D721Med (cell line): ENCODE measurements at regions not wholly inside any gene's neighbourhood (a gene's known extent, or its start where the extent isn't known, plus 50 kb on each side); places are given as distances from the start of the nearest gene placed in this dataset.

Source experiments
- DNase-seq: peaks from one replicate; pipeline ENCODE4 v3.0.0; 2011; ENCODE audit warnings: low spot score; ENCODE audit not compliant: insufficient read length
- FAIRE-seq: peaks from 2 replicates; lab custom pipeline; 2011; peaks lifted over from hg19 to GRCh38; lab: Jason Lieb, UNC
- CTCF ChIP-seq: IDR thresholded peaks from 2 replicates; pipeline ENCODE4 v1.5.1; 2012; ENCODE audit warnings: mild to moderate bottlenecking, control low read depth; ENCODE audit not compliant: insufficient read depth; ENCODE audit errors: missing control alignments

DNA sequence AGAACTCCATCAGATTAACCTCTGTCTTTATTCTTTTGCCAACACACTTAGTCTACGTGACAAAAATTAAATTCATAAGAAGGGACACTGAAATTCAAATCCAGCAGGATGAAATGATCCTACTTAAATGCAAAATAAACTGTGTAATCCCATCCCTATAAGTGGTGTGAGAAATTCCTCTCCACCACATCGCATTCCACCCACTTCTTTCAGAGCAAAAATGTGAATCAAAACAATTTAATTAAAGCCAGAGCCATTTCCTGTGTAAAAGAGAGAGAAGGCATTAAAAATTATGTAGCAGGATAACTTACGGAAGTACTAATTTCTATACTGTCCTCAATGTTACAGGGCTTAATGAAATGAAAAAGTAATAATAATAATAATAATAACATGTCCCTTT, 844.3 kb downstream of the GALC start:
- FAIRE-seq = no peak
- no peak for TF ChIP-seq CTCF
- no peak for DNase-seq

GRCh38 chr14:87142551-87143211, 850.3 kb downstream of the GALC start:
- no peak for DNase-seq
- no peak for FAIRE-seq
- TF ChIP-seq CTCF = no peak

GRCh38 chr14:87141801-87142200, 851.2 kb downstream of the GALC start:
- FAIRE-seq (no peak), DNase-seq (no peak)
- no peak for TF ChIP-seq CTCF

DNA sequence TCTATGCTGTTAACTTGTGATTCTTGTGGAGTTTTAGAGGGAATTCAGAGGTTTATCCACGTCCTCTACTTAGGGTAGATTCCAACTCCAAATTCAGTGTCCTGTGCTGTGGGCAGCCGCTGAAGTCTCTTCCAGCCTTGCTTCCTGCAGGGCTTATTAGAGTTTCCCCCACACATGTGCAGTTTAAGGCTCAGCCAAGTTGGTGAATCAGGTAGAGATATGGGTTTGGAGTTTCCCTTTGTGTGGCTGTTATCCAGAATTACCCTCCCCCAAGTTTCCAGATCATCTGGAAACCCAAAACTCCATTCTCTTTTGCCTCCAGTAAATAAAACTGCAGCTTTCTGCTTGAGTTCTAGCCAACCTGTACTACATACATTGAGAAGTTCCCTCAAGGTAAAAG, 853.7 kb downstream of the GALC start:
- no peak for FAIRE-seq
- DNase-seq = no peak
- no peak for TF ChIP-seq CTCF

DNA sequence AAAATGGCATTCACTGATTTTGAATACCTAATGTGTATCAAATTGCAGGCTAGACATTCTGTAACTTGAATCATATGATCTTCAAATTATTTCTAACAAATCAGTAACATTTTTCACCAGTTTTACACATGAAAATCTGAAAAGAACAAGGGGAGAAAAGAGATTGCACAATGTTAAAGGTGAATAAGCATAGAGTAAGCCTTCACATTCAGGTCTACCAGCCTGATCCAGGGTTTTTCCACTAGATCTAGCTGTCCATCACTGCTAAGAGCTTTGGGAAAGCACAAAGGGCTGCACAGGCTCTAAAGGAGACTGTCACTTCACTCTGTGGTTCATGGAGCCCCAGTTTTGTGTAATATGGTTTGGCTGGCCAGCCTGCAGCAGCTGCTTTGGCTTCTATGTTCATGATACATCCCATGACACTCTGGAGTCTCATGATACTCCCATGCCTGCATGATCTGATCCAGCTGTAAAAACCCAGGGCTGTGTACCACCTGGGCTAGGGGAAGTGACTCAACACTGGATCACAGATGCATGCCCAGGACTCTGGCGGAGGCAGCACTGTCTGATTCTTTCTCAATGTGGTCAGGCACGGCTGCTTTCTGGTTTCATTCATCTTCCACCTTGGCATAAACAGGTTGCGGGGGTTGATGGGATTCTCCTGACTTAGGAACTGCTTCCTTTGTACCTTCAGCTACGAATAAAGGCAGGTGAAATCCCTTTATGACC, 859.7 kb downstream of the GALC start:
- DNase-seq = no peak
- no peak for FAIRE-seq
- no peak for TF ChIP-seq CTCF

GRCh38 chr14:87131879-87132278, 861.1 kb downstream of the GALC start:
- TF ChIP-seq CTCF = no peak
- FAIRE-seq (no peak), DNase-seq (no peak)

DNA sequence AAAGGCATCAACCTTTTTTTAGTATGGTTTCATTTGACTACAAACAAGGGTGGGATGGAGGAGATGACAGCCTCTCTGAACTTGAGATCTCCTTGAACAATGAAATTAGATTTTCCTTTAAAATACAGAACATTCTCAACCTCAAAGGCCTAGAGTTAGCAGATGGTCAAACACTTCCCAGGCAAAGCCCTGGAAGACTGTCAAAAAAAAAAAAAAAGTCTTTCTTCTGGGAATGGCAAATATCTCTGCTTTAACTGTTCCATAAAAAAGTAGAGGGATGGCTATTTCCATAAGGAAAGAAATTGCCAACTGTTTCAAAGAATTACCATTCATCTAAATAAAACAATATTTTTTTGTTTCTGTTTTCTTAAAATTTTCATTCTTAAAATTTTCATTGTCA, 870.8 kb downstream of the GALC start:
- TF ChIP-seq CTCF = no peak
- DNase-seq (no peak), FAIRE-seq (no peak)
